HepG2 (cell line): ENCODE measurements at regions not wholly inside any gene's neighbourhood (a gene's known extent, or its start where the extent isn't known, plus 50 kb on each side); places are given as distances from the start of the nearest gene placed in this dataset.

Experiments
- FOXC1 ChIP-seq: sonication (generic); formaldehyde crosslinking; IDR thresholded peaks from 2 replicates; pipeline ENCODE4 v1.8.0; 2022; ENCODE audit warnings: mild to moderate bottlenecking, missing genetic modification reagents, borderline replicate concordance
- FOXK2 ChIP-seq: fragments of 450-650 bp; IDR thresholded peaks from 2 replicates; pipeline ENCODE4 v1.6.1; 2016
- HDAC2 ChIP-seq: sonication (generic); formaldehyde crosslinking; IDR thresholded peaks from 2 replicates; pipeline ENCODE4 v1.4.0; 2020; ENCODE audit warnings: missing genetic modification reagents
- HHEX ChIP-seq: IDR thresholded peaks from 2 replicates; pipeline ENCODE4 v1.6.1; 2016; ENCODE audit warnings: control low read depth
- HMG20A ChIP-seq: IDR thresholded peaks from 2 replicates; pipeline ENCODE4 v1.6.1; 2016; ENCODE audit warnings: borderline replicate concordance
- HNRNPLL ChIP-seq: fragments of 200-400 bp; formaldehyde crosslinking; IDR thresholded peaks from 2 replicates; pipeline ENCODE4 v1.6.1; 2017; ENCODE audit warnings: mild to moderate bottlenecking, low read depth, low read length; ENCODE audit not compliant: poor library complexity, severe bottlenecking
- SOX13 ChIP-seq, 3 experiments: fragments of 450-650 bp in 1 of 3; sonication (generic) in 1 of 3; formaldehyde crosslinking in 1 of 3; IDR thresholded peaks in 2 of 3; conservative IDR thresholded peaks in 1 of 3; 2 replicates each; pipeline versions ENCODE4 v1.5.0 to v1.6.1; 2016 to 2020; ENCODE audit warnings: antibody characterized with exemption in 1 of 3, mild to moderate bottlenecking in 1 of 3, missing compliant biosample characterization in 1 of 3, missing genetic modification reagents in 1 of 3, moderate library complexity in 1 of 3
- ZBTB7A ChIP-seq: sonication (generic); formaldehyde crosslinking; IDR thresholded peaks from 2 replicates; pipeline ENCODE4 v1.8.0; 2022; ENCODE audit warnings: mild to moderate bottlenecking, missing genetic modification reagents
- ZNF572 ChIP-seq: sonication (generic); formaldehyde crosslinking; IDR thresholded peaks from 2 replicates; pipeline ENCODE4 v1.5.1; 2020; ENCODE audit warnings: mild to moderate bottlenecking, missing genetic modification reagents
- TF ChIP-seq, protein P1 (sequence below): IDR thresholded peaks from 2 replicates; pipeline ENCODE4 v1.6.1; 2016
- TF ChIP-seq, protein P2 (sequence below): sonication (generic); formaldehyde crosslinking; IDR thresholded peaks from 2 replicates; pipeline ENCODE4 v1.4.0; 2020; ENCODE audit warnings: mild to moderate bottlenecking, missing genetic modification reagents
- TF ChIP-seq, protein P3 (sequence below): IDR thresholded peaks from 2 replicates; pipeline ENCODE4 v1.4.0; 2020; ENCODE audit warnings: mild to moderate bottlenecking, missing genetic modification reagents
- TF ChIP-seq, protein P4 (sequence below): sonication (generic); formaldehyde crosslinking; IDR thresholded peaks from 2 replicates; pipeline ENCODE4 v1.5.0; 2020; ENCODE audit warnings: mild to moderate bottlenecking, missing genetic modification reagents, borderline replicate concordance
- TF ChIP-seq, protein P5 (sequence below): sonication (generic); formaldehyde crosslinking; IDR thresholded peaks from 2 replicates; pipeline ENCODE4 v1.9.0; 2021; ENCODE audit warnings: missing genetic modification reagents, mild to moderate bottlenecking, borderline replicate concordance

DNA sequence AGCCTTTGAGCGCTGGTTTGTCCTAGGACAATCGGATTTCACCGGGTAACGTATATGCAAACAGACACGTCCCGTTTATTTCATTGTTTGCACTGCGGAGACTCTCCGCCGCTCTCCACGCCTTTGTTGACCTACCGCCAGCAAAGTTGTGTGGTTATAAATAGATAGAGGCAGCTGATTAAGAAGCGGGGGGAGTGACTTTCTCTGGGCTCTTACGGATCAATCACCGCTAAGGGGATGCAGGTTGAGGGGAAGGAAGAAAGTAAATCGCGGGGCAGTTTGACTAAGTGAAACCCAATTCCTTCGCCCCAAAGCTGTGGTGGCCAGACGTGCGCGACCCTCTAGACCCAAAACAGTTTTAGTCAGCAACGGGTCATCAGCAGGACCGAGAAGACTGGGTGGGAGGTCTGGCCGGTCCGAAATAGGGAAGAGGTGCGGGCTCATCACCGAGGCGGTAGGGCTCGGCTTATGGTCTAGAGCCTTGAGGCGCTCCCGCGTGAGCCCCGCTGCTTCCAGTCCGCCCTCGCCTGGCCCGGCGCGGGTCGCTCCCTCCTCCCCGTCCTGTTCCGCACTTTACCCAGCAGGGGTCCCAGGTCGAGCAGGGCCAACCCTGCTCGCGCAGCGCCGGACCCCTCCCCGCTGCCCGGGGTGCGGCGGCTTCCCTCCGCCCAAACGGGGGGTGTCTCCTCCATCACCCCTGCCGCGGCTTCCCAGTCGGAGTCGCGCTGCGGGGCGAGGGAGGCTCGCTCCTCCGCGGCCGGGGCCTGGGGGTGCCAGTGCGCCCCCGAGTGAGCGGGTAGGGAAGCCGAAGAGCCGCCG is 120.8 kb upstream of the RRP15 start (continued):
- TF ChIP-seq SOX13 (IDR thresholded peaks at IDR 0.05): no peak
- TF ChIP-seq SOX13 (CRISPR knock-in tag; conservative IDR thresholded peaks at IDR 0.05 in 1 of 2, IDR thresholded peaks at IDR 0.05 in 1 of 2): peak in 1 of 2 experiments; percentile 55; a peak in 1 of 4 replicates
- TF ChIP-seq FOXK2: no peak
- no peak for TF ChIP-seq FOXC1 (CRISPR knock-in tag)
- TF ChIP-seq, protein P1, sequence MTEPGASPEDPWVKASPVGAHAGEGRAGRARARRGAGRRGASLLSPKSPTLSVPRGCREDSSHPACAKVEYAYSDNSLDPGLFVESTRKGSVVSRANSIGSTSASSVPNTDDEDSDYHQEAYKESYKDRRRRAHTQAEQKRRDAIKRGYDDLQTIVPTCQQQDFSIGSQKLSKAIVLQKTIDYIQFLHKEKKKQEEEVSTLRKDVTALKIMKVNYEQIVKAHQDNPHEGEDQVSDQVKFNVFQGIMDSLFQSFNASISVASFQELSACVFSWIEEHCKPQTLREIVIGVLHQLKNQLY (CRISPR knock-in tag): no peak
- no peak for TF ChIP-seq HDAC2 (CRISPR knock-in tag)
- TF ChIP-seq HNRNPLL: peak; percentile 32
- TF ChIP-seq, protein P2, sequence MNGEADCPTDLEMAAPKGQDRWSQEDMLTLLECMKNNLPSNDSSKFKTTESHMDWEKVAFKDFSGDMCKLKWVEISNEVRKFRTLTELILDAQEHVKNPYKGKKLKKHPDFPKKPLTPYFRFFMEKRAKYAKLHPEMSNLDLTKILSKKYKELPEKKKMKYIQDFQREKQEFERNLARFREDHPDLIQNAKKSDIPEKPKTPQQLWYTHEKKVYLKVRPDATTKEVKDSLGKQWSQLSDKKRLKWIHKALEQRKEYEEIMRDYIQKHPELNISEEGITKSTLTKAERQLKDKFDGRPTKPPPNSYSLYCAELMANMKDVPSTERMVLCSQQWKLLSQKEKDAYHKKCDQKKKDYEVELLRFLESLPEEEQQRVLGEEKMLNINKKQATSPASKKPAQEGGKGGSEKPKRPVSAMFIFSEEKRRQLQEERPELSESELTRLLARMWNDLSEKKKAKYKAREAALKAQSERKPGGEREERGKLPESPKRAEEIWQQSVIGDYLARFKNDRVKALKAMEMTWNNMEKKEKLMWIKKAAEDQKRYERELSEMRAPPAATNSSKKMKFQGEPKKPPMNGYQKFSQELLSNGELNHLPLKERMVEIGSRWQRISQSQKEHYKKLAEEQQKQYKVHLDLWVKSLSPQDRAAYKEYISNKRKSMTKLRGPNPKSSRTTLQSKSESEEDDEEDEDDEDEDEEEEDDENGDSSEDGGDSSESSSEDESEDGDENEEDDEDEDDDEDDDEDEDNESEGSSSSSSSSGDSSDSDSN: peak; percentile 10; the same call in 1 of the 2 replicates
- no peak for TF ChIP-seq ZNF572 (CRISPR knock-in tag)
- TF ChIP-seq HHEX (CRISPR knock-in tag): no peak
- TF ChIP-seq, protein P3, sequence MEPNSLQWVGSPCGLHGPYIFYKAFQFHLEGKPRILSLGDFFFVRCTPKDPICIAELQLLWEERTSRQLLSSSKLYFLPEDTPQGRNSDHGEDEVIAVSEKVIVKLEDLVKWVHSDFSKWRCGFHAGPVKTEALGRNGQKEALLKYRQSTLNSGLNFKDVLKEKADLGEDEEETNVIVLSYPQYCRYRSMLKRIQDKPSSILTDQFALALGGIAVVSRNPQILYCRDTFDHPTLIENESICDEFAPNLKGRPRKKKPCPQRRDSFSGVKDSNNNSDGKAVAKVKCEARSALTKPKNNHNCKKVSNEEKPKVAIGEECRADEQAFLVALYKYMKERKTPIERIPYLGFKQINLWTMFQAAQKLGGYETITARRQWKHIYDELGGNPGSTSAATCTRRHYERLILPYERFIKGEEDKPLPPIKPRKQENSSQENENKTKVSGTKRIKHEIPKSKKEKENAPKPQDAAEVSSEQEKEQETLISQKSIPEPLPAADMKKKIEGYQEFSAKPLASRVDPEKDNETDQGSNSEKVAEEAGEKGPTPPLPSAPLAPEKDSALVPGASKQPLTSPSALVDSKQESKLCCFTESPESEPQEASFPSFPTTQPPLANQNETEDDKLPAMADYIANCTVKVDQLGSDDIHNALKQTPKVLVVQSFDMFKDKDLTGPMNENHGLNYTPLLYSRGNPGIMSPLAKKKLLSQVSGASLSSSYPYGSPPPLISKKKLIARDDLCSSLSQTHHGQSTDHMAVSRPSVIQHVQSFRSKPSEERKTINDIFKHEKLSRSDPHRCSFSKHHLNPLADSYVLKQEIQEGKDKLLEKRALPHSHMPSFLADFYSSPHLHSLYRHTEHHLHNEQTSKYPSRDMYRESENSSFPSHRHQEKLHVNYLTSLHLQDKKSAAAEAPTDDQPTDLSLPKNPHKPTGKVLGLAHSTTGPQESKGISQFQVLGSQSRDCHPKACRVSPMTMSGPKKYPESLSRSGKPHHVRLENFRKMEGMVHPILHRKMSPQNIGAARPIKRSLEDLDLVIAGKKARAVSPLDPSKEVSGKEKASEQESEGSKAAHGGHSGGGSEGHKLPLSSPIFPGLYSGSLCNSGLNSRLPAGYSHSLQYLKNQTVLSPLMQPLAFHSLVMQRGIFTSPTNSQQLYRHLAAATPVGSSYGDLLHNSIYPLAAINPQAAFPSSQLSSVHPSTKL: peak; percentile 44; the same call in 1 of the 2 replicates
- TF ChIP-seq HMG20A (CRISPR knock-in tag): peak; percentile 30; the same call in 1 of the 2 replicates
- TF ChIP-seq, protein P4, sequence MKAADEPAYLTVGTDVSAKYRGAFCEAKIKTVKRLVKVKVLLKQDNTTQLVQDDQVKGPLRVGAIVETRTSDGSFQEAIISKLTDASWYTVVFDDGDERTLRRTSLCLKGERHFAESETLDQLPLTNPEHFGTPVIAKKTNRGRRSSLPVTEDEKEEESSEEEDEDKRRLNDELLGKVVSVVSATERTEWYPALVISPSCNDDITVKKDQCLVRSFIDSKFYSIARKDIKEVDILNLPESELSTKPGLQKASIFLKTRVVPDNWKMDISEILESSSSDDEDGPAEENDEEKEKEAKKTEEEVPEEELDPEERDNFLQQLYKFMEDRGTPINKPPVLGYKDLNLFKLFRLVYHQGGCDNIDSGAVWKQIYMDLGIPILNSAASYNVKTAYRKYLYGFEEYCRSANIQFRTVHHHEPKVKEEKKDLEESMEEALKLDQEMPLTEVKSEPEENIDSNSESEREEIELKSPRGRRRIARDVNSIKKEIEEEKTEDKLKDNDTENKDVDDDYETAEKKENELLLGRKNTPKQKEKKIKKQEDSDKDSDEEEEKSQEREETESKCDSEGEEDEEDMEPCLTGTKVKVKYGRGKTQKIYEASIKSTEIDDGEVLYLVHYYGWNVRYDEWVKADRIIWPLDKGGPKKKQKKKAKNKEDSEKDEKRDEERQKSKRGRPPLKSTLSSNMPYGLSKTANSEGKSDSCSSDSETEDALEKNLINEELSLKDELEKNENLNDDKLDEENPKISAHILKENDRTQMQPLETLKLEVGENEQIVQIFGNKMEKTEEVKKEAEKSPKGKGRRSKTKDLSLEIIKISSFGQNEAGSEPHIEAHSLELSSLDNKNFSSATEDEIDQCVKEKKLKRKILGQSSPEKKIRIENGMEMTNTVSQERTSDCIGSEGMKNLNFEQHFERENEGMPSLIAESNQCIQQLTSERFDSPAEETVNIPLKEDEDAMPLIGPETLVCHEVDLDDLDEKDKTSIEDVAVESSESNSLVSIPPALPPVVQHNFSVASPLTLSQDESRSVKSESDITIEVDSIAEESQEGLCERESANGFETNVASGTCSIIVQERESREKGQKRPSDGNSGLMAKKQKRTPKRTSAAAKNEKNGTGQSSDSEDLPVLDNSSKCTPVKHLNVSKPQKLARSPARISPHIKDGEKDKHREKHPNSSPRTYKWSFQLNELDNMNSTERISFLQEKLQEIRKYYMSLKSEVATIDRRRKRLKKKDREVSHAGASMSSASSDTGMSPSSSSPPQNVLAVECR (CRISPR knock-in tag): no peak
- TF ChIP-seq, protein P5, sequence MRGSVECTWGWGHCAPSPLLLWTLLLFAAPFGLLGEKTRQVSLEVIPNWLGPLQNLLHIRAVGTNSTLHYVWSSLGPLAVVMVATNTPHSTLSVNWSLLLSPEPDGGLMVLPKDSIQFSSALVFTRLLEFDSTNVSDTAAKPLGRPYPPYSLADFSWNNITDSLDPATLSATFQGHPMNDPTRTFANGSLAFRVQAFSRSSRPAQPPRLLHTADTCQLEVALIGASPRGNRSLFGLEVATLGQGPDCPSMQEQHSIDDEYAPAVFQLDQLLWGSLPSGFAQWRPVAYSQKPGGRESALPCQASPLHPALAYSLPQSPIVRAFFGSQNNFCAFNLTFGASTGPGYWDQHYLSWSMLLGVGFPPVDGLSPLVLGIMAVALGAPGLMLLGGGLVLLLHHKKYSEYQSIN (CRISPR knock-in tag): no peak
- no peak for TF ChIP-seq ZBTB7A (CRISPR knock-in tag)
